PC-3 (cell line): ENCODE measurements at regions not wholly inside any gene's neighbourhood (a gene's known extent, or its start where the extent isn't known, plus 50 kb on each side); places are given as distances from the start of the nearest gene placed in this dataset.

ENCODE experiments used
- EZH2 ChIP-seq: fragments of 300-600 bp; sonication (generic); IDR thresholded peaks from one replicate; pipeline ENCODE4 v1.6.1; 2017; ENCODE audit warnings: antibody characterized with exemption, mild to moderate bottlenecking, low read length; ENCODE audit not compliant: unreplicated experiment
- TF ChIP-seq, protein P1 (sequence below): fragments of 300-600 bp; sonication (generic); conservative IDR thresholded peaks from 2 replicates; pipeline ENCODE4 v1.5.1; 2017; ENCODE audit warnings: antibody characterized with exemption, low read depth, mild to moderate bottlenecking, low read length

GRCh38 chr3:40805456-40805855, 280.7 kb downstream of the ZNF621 start:
- TF ChIP-seq EZH2 = no peak
- TF ChIP-seq, protein P1, sequence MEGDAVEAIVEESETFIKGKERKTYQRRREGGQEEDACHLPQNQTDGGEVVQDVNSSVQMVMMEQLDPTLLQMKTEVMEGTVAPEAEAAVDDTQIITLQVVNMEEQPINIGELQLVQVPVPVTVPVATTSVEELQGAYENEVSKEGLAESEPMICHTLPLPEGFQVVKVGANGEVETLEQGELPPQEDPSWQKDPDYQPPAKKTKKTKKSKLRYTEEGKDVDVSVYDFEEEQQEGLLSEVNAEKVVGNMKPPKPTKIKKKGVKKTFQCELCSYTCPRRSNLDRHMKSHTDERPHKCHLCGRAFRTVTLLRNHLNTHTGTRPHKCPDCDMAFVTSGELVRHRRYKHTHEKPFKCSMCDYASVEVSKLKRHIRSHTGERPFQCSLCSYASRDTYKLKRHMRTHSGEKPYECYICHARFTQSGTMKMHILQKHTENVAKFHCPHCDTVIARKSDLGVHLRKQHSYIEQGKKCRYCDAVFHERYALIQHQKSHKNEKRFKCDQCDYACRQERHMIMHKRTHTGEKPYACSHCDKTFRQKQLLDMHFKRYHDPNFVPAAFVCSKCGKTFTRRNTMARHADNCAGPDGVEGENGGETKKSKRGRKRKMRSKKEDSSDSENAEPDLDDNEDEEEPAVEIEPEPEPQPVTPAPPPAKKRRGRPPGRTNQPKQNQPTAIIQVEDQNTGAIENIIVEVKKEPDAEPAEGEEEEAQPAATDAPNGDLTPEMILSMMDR = no peak
